Activated CD8-positive, alpha-beta T cell treated with anti-CD3 and anti-CD28 coated beads, Interleukin-2, amount 10 ng/mL, durations not matched to agents 7 days and 5 days (primary cell): ENCODE measurements at regions not wholly inside any gene's neighbourhood (a gene's known extent, or its start where the extent isn't known, plus 50 kb on each side); places are given as distances from the start of the nearest gene placed in this dataset.
"Not testable (repeated sequence)": the region's sequence is repeated elsewhere in the genome, so short reads cannot be mapped to it uniquely, and the experiment has no call there.

ENCODE experiments used
- ATAC-seq: fragments of 150-1000 bp; cut with Tn5 transposase; one replicate; pipeline ENCODE4 v1.10.0; 2021; ENCODE audit warnings: moderate library complexity
- CTCF ChIA-PET: fragments of 350-600 bp; sonication (Branson Sonifier 250); formaldehyde crosslinking; loops from one replicate; lab custom pipeline; 2021; ENCODE audit warnings: antibody characterized with exemption; lab: Charles Lee
- POLR2A ChIA-PET: fragments of 350-600 bp; sonication (Branson Sonifier 250); formaldehyde crosslinking; loops from one replicate; lab custom pipeline; 2021; ENCODE audit warnings: antibody characterized with exemption; lab: Charles Lee
- DNase-seq: peaks from one replicate; pipeline ENCODE4 v3.0.0-alpha.2; 2020
- H3K27ac Mint-ChIP-seq: one replicate; pipeline ENCODE4 v1.8.0; 2021; ENCODE audit warnings: mild to moderate bottlenecking, mixed read lengths
- H3K27me3 Mint-ChIP-seq: one replicate; pipeline ENCODE4 v1.8.0; 2021; ENCODE audit warnings: low read depth, mixed read lengths
- H3K36me3 Mint-ChIP-seq: one replicate; pipeline ENCODE4 v1.8.0; 2021; ENCODE audit warnings: low read depth, mixed read lengths
- H3K4me1 Mint-ChIP-seq: one replicate; pipeline ENCODE4 v1.8.0; 2021; ENCODE audit warnings: low read depth, mixed read lengths
- H3K4me3 Mint-ChIP-seq: one replicate; pipeline ENCODE4 v1.8.0; 2021; ENCODE audit warnings: mild to moderate bottlenecking, mixed read lengths
- H3K9me3 Mint-ChIP-seq: one replicate; pipeline ENCODE4 v1.8.0; 2022; ENCODE audit warnings: mixed read lengths; ENCODE audit not compliant: insufficient read depth

DNA sequence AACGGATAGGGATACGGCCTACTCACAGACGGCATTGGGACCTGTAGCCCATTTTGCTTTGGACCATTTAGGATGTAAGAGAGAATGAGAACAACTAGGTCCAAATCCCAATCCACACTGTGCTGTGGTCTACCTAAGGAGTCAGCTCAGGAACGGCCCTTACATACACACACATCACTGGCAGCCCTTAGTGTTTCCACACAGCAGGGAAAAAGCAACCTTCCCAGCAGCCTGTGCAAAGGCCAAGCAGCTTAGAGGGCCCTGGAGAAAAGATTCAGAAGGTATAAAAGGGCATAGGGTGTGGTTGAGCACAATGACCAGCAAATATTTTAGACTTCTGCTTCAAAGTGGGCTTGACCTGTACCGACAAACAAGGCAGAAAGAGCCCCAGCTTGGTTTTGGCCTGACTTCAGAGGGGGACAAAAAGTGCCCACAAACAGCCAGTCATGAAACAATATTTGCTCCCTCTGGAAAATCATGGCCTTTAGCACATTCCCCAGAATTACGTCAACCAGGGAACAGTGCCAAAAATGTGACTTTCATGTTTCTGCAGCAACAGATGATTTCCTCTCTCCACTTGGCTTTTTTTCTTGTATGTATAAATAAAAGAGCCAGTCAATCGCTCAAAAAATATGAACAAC lies 359.5 kb upstream of the FGF16 start:
- ATAC-seq: no peak
- H3K9me3 Mint-ChIP-seq: no peaks in the 10 kb centered on the region
- CTCF ChIA-PET: no interaction called here
- no peak for DNase-seq
- H3K4me1 Mint-ChIP-seq: no peaks in the 10 kb centered on the region
- no peak overlapping the region for H3K27ac Mint-ChIP-seq
- H3K36me3 Mint-ChIP-seq: no peaks in the 10 kb centered on the region
- H3K4me3 Mint-ChIP-seq: no peak overlapping the region
- POLR2A ChIA-PET: no interaction called here
- H3K27me3 Mint-ChIP-seq: no peaks in the 10 kb centered on the region

DNA sequence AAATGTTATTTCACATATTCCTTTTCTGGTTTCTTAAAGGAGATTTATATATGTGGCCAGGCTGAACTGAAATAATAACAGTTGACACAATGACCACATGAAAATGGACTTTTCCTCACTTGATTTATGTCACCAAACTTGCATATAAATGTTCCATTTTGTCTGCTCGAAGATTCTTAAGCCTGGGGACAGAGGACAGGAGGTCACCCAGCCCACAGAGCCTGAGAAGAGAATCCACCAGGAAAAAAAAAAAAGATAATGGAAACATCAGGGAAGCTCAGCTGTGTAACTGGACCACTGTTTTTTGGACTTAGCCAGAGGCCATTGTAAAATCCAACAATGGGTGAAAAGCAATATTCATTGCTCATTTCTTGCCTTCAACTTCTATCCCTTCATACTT lies 359.0 kb upstream of the FGF16 start:
- CTCF ChIA-PET: no interaction called here
- no peaks in the 10 kb centered on the region for H3K36me3 Mint-ChIP-seq
- no peak overlapping the region for H3K4me3 Mint-ChIP-seq
- no peaks in the 10 kb centered on the region for H3K9me3 Mint-ChIP-seq
- DNase-seq: no peak
- ATAC-seq: no peak
- no peak overlapping the region for H3K27ac Mint-ChIP-seq
- POLR2A ChIA-PET: no interaction called here
- H3K27me3 Mint-ChIP-seq: no peaks in the 10 kb centered on the region
- H3K4me1 Mint-ChIP-seq: no peaks in the 10 kb centered on the region

DNA sequence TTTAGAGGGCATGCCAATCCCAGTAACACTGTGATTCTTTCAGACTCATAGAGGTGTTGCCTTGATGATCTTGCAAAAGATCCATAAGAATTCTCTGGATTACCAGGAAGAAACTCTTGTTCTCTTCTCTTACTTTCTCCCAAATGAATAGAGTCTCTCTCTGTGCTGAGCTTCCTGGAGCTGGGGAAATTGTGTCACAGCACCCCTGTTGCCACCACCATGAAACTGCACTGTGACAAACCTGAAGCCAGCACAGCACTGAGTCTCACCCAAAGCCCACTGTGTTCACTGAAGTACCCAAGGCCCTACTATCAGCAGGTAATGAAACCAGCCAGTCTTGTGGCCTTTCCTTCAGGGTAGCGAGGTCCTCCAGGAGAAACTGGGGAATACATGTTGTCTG lies 332.7 kb upstream of the FGF16 start:
- no peaks in the 10 kb centered on the region for H3K27me3 Mint-ChIP-seq
- no peak overlapping the region for H3K4me3 Mint-ChIP-seq
- no peaks in the 10 kb centered on the region for H3K36me3 Mint-ChIP-seq
- ChIA-PET CTCF (no interaction called here), POLR2A (no interaction called here)
- ATAC-seq: no peak
- H3K9me3 Mint-ChIP-seq: no peaks in the 10 kb centered on the region
- H3K4me1 Mint-ChIP-seq: no peaks in the 10 kb centered on the region
- no peak overlapping the region for H3K27ac Mint-ChIP-seq
- DNase-seq: no peak

DNA sequence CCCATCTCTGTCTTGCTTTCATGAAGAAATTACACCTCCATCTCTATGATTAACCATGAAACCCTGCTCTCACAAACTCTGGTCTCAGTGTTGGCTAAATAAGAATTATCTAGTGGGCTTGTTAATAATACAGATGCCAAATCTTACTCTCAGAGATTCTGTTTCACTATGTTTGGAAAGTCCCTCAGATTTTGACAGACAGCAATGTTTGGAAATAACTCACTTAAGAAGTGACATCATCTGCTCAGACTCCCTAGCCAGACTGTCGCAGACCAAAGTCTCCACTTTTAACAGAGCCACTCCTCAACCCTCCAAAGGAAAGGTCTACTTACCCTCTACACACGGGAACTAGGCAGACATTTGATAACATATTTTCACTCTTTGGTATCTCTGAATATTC lies 328.5 kb upstream of the FGF16 start:
- POLR2A ChIA-PET: no interaction called here
- Mint-ChIP-seq H3K4me3 (no peak overlapping the region), H3K27me3 (no peaks in the 10 kb centered on the region), H3K9me3 (no peaks in the 10 kb centered on the region), H3K4me1 (no peaks in the 10 kb centered on the region), H3K27ac (no peak overlapping the region), H3K36me3 (no peaks in the 10 kb centered on the region)
- ATAC-seq: no peak
- CTCF ChIA-PET: no interaction called here
- DNase-seq: no peak

DNA sequence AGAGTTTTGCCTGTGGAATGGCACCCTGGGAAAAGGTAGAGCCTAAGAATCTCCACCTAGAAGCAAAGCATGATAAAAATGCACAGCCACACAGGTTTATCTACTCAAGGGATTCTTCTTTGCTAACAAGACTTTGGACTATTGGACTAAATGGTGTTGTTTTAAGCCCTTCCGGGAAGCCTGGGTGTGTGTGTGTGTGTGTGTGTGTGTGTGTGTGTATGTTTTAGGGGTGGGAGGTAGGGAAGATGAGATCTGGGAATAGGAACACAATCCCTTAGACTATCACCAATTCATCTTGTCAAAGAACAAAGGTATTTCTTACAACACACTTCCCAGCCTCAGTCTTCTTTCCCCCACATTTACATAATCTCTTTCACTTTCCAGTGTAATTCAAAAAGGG lies 327.5 kb upstream of the FGF16 start:
- ChIA-PET CTCF (no interaction called here), POLR2A (no interaction called here)
- H3K4me1 Mint-ChIP-seq: no peaks in the 10 kb centered on the region
- ATAC-seq (no peak), DNase-seq (no peak)
- H3K9me3 Mint-ChIP-seq: no peaks in the 10 kb centered on the region
- H3K36me3 Mint-ChIP-seq: no peaks in the 10 kb centered on the region
- H3K27me3 Mint-ChIP-seq: no peaks in the 10 kb centered on the region
- no peak overlapping the region for H3K27ac Mint-ChIP-seq
- no peak overlapping the region for H3K4me3 Mint-ChIP-seq

DNA sequence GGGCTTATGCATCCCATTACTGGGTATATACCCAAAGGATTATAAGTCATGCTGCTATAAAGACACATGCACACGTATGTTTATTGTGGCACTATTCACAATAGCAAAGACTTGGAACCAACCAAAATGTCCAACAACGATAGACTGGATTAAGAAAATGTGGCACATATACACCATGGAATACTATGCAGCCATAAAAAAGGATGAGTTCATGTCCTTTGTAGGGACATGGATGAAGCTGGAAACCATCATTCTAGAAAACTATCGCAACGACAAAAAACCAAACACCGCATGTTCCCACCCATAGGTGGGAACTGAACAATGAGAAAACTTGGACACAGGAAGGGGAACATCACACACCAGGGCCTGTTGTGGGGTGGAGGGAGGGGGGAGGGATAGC lies 323.3 kb upstream of the FGF16 start:
- H3K27ac Mint-ChIP-seq, DNase-seq, H3K4me1 Mint-ChIP-seq, H3K36me3 Mint-ChIP-seq, ATAC-seq, H3K27me3 Mint-ChIP-seq, CTCF ChIA-PET, POLR2A ChIA-PET, H3K9me3 Mint-ChIP-seq, H3K4me3 Mint-ChIP-seq: not testable (repeated sequence)

DNA sequence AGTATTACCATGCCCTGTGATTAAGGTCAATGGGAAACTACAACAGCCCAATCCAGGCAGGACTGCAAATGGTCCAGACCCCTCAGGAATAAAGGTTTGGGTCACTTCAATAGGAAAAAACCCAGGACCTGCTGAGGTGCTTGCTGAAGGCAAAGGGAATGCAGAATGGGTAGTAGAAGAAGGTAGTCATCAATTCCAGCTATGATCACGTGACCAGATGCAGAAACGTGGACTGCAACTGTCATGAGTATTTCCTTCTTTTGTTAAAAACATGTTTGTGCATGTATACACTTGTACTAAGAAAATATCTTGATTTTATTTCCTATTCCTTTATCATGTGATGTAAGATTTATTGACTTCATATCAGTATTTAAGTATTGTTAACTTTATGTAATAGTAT lies 319.6 kb upstream of the FGF16 start:
- H3K9me3 Mint-ChIP-seq, ATAC-seq, H3K27ac Mint-ChIP-seq, H3K4me1 Mint-ChIP-seq, H3K4me3 Mint-ChIP-seq, CTCF ChIA-PET, H3K36me3 Mint-ChIP-seq, POLR2A ChIA-PET, H3K27me3 Mint-ChIP-seq, DNase-seq: not testable (repeated sequence)

DNA sequence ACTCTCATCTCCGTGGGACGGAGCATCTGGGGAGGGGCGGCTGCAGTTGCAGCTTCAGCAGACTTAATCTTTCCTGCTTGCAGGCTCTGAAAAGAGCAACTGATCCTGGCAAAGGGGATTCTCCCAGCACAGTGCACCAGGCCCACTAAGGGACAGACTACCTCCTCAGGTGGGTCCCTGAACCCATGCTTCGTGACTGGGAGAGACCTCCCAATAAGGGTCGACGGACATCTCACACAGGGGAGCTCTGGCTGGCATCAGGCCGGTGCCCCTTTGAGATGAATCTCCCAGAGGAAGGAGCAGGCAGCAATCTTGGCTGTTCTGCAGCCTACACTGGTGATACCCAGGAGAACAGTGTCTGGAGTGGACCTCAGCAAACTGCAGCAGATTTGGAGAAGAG lies 303.3 kb upstream of the FGF16 start:
- no peaks in the 10 kb centered on the region for H3K36me3 Mint-ChIP-seq
- DNase-seq: no peak
- CTCF ChIA-PET: no interaction called here
- no peaks in the 10 kb centered on the region for H3K4me1 Mint-ChIP-seq
- POLR2A ChIA-PET: no interaction called here
- no peak overlapping the region for H3K27ac Mint-ChIP-seq
- H3K4me3 Mint-ChIP-seq: no peak overlapping the region
- no peak for ATAC-seq
- no peaks in the 10 kb centered on the region for H3K27me3 Mint-ChIP-seq
- H3K9me3 Mint-ChIP-seq: peaks cover 3% of the 10 kb centered on the region

DNA sequence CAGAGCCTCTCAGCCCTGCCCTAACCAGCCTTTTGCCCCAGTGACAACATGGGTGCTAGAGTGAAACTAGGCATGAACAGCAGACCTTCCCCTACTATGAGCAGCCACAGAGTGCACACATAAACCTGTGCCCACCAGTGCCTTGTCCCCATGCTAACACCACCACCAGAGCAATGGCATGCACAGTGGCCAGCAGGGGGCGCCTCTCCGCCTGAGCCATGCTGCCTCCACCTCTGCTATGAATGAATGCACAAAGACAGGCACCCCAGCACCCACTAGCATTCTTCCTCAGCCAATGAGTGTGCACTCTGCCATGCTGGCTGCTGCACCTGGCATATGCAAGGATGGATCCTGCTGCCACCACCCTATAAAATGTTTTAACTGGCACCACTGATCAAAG lies 286.9 kb upstream of the FGF16 start:
- H3K4me1 Mint-ChIP-seq: no peaks in the 10 kb centered on the region
- no peak overlapping the region for H3K27ac Mint-ChIP-seq
- peak; percentile 23 for DNase-seq
- no peaks in the 10 kb centered on the region for H3K27me3 Mint-ChIP-seq
- no peak for ATAC-seq
- ChIA-PET POLR2A (no interaction called here), CTCF (no interaction called here)
- no peaks in the 10 kb centered on the region for H3K36me3 Mint-ChIP-seq
- H3K4me3 Mint-ChIP-seq: no peak overlapping the region
- no peaks in the 10 kb centered on the region for H3K9me3 Mint-ChIP-seq

DNA sequence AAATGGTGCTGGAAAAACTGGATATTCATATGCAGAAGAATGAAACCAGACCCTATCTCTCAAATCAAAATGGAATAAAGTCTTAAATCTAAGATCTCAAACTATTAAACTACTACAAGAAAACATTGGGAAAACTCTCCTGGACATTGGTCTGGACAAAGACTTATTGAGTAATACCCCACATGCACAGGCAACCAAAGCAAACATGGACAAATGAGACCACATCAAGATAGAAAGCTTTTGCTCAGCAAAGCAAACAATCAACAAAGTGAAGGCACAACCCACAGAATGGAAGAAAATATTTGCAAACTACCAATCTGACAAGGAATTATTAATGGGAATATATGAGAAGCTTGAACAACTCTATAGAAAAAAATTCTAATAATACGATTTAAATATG lies 284.4 kb upstream of the FGF16 start:
- POLR2A ChIA-PET: no interaction called here
- CTCF ChIA-PET: no interaction called here
- DNase-seq (no peak), ATAC-seq (no peak)
- Mint-ChIP-seq H3K27ac (no peak overlapping the region), H3K4me1 (no peaks in the 10 kb centered on the region), H3K27me3 (no peaks in the 10 kb centered on the region), H3K9me3 (no peaks in the 10 kb centered on the region), H3K4me3 (no peak overlapping the region), H3K36me3 (no peaks in the 10 kb centered on the region)

DNA sequence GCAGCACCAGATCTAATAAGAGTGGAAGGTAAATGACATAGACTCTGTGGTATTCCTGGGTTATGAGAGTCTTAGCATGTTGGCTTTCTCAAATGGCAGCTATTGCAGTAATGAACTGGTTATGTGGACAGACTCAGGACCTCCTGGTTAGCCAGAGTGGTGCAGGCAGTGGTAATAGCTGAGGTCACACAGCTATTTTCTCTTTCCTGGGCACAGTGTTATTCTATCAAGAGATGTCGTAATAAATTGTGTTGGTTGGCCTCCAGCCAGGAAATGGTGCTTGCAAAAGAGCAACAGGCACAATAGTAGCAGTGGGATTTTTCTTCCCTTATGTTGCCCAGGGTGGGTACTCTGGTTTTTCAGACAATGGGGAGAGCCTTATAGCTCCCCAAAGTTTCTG lies 279.2 kb upstream of the FGF16 start:
- ChIA-PET POLR2A (no interaction called here), CTCF (no interaction called here)
- ATAC-seq (no peak), DNase-seq (no peak)
- Mint-ChIP-seq H3K36me3 (no peaks in the 10 kb centered on the region), H3K27me3 (no peaks in the 10 kb centered on the region), H3K4me1 (no peaks in the 10 kb centered on the region), H3K9me3 (no peaks in the 10 kb centered on the region), H3K4me3 (no peak overlapping the region), H3K27ac (no peak overlapping the region)

DNA sequence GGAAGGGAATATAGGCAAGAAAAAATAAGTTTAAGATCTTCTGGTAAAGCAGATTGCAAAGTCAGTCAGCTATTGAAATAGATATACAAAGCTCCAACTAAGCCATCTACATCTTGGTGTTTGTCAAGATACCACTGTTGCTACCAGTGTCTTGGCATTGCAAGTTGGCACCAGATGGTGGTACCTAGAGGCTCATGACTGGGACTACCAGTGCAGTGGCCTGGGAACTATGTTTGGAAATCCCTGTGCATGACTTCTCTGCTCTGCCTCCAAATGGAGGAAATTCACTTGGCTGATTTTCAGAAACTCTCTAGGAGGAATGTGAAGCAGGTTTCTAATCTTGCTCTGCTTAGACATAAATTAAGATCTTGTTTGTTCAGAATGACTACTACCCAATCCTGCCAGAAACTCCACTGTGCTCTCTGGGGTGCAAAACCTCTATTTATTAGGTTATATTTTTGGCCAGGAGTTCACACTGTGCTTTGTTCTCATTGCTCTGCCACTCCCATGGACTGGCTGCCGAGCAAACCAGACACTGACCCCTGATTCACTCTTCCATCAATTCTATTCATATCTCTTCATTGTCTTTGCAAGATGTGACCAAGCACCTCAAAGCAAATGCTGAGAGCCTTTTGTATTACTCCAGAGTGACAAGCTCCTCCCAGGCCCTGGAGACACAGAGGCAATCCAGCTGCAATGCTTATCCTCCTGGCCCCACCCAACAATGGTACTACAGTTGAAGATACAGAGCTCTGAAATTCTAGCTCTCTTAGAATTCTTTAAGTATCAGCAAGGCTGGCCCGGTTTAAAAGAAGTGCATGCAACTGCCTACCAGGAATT lies 272.3 kb upstream of the FGF16 start:
- Mint-ChIP-seq H3K4me1 (no peaks in the 10 kb centered on the region), H3K4me3 (no peak overlapping the region), H3K27ac (no peak overlapping the region), H3K9me3 (no peaks in the 10 kb centered on the region), H3K27me3 (no peaks in the 10 kb centered on the region), H3K36me3 (no peaks in the 10 kb centered on the region)
- ATAC-seq (no peak), DNase-seq (no peak)
- ChIA-PET CTCF (no interaction called here), POLR2A (no interaction called here)
